GM23248 (cell line): ENCODE measurements at regions not wholly inside any gene's neighbourhood (a gene's known extent, or its start where the extent isn't known, plus 50 kb on each side); places are given as distances from the start of the nearest gene placed in this dataset.

Source experiments
- DNase-seq: peaks from one replicate; pipeline ENCODE4 v3.0.0-alpha.2; 2015
- H2AFZ ChIP-seq: fragments of 200-600 bp; sonication (generic); 2 replicates; pipeline ENCODE4 v1.6.1; 2016; ENCODE audit warnings: antibody characterized with exemption
- H3F3A ChIP-seq: fragments of 200-600 bp; sonication (generic); 2 replicates; pipeline ENCODE4 v1.6.1; 2016; ENCODE audit warnings: mild to moderate bottlenecking, antibody characterized with exemption, mixed run types; ENCODE audit not compliant: insufficient read depth
- H3K27ac ChIP-seq: fragments of 200-600 bp; sonication (generic); 2 replicates; pipeline ENCODE4 v1.5.1; 2016; ENCODE audit warnings: mild to moderate bottlenecking
- H3K27me3 ChIP-seq: fragments of 200-600 bp; sonication (generic); replicated peaks from 2 replicates; pipeline ENCODE4 v1.6.1; 2016; ENCODE audit warnings: mild to moderate bottlenecking; ENCODE audit not compliant: insufficient read depth
- H3K36me3 ChIP-seq: fragments of 200-600 bp; sonication (generic); 2 replicates; pipeline ENCODE4 v1.6.1; 2016; ENCODE audit warnings: low read depth, mild to moderate bottlenecking
- H3K4me1 ChIP-seq: fragments of 200-600 bp; sonication (generic); 2 replicates; pipeline ENCODE4 v1.6.1; 2016; ENCODE audit warnings: mild to moderate bottlenecking; ENCODE audit not compliant: insufficient read depth
- H3K4me2 ChIP-seq: fragments of 200-600 bp; sonication (generic); one replicate; pipeline ENCODE4 v1.6.1; 2016; ENCODE audit warnings: mild to moderate bottlenecking; ENCODE audit not compliant: unreplicated experiment
- H3K4me3 ChIP-seq: fragments of 200-600 bp; sonication (generic); 2 replicates; pipeline ENCODE4 v1.5.1; 2016; ENCODE audit warnings: mild to moderate bottlenecking
- H3K79me2 ChIP-seq: fragments of 200-600 bp; sonication (generic); 2 replicates; pipeline ENCODE4 v1.6.1; 2016; ENCODE audit warnings: mild to moderate bottlenecking; ENCODE audit not compliant: insufficient read depth
- H3K9ac ChIP-seq: fragments of 200-600 bp; sonication (generic); 2 replicates; pipeline ENCODE4 v1.6.1; 2016; ENCODE audit warnings: mild to moderate bottlenecking
- H3K9me2 ChIP-seq: fragments of 200-600 bp; sonication (generic); 2 replicates; pipeline ENCODE4 v1.6.1; 2016; ENCODE audit warnings: mixed run types, mild to moderate bottlenecking, moderate library complexity; ENCODE audit not compliant: insufficient read depth
- H3K9me3 ChIP-seq: fragments of 200-600 bp; sonication (generic); one replicate; pipeline ENCODE4 v1.6.1; 2017; ENCODE audit warnings: low read depth
- H4K20me1 ChIP-seq: fragments of 200-600 bp; sonication (generic); 2 replicates; pipeline ENCODE4 v1.6.0; 2016; ENCODE audit not compliant: insufficient read depth
- EZH2 ChIP-seq: fragments of 200-600 bp; sonication (generic); IDR thresholded peaks from 2 replicates; pipeline ENCODE4 v1.6.1; 2018; ENCODE audit warnings: antibody characterized with exemption, mild to moderate bottlenecking; ENCODE audit not compliant: insufficient read depth, poor library complexity, severe bottlenecking
- EZH2phosphoT487 ChIP-seq: fragments of 200-600 bp; sonication (generic); IDR thresholded peaks from 2 replicates; pipeline ENCODE4 v1.6.1; 2018; ENCODE audit warnings: antibody characterized with exemption, moderate library complexity, mild to moderate bottlenecking, low read depth; ENCODE audit not compliant: insufficient read depth
- WGBS, 2 experiments: methylation state at CpG; one replicate each; pipeline ENCODE4 v1.1.6; 2015 to 2017; ENCODE audit warnings: low lambda C conversion rate in 2 of 2, low coverage in 1 of 2; ENCODE audit errors: missing lambda C conversion rate in 2 of 2; 5-methylcytosine and 5-hydroxymethylcytosine counted together
- in situ Hi-C: fragments of 300-500 bp; cut with MboI; formaldehyde crosslinking; loops from 2 replicates; pipeline ENCODE4 v1.15.0; 2020

- in situ Hi-C loops: no loop called here
- DNase-seq: no peak
- Histone ChIP-seq H2AFZ (no peak overlapping the region), H3K9ac (no peak overlapping the region), H3F3A (0 out of 2 replicates have a peak, but pooled peaks cover 10% of the 10 kb centered on the region), H3K27ac (no peak overlapping the region), H4K20me1 (no peaks in the 10 kb centered on the region), H3K27me3 (no peaks in the 10 kb centered on the region), H3K9me2 (no peaks in the 10 kb centered on the region), H3K9me3 (no peaks in the 10 kb centered on the region), H3K4me1 (peaks cover 5% of the 10 kb centered on the region; the same call in 1 of the 2 replicates), H3K4me3 (no peak overlapping the region), H3K4me2 (no peak overlapping the region), H3K79me2 (no peaks in the 10 kb centered on the region), H3K36me3 (no peaks in the 10 kb centered on the region)
- no peak for TF ChIP-seq EZH2phosphoT487
- no peak for TF ChIP-seq EZH2
- 80 to 81% methylated on average over 28 to 30 of the region's 30 CpGs for WGBS, 2 experiments
These were observed 106.9 kb downstream of the FAM53A start for GRCh38 chr4:1576961-1577821.

DNA sequence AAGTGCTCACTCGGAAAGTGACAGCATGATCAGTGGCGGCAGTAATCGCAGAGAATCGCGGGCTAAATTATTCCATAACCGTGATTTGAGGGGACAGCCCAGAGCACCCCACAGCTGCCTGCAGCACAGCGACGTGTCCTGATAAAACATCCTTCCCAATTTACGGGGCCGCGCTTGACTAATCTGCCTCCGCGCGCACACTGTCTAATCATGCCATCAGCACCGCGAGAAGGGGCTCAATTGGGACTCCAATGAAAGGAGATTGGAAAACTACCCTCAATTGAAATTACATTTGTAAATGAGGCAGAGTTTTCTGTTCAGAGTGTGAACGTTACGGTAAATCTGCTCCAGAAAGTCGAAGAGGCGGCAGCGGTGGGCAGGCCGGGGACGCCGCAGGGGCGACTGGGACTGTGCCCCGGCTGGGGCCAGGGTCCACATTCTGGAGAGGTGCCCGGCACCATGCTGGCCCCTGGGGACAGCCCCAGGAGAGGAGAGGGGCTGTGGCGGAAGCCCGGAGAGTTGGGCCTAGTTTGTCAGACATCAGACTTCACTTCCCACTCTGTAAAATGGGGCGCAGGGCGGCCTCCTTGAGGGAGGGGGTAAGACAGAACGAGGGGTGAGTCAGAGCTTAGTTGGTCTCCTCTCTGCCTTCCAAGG lies 107.7 kb downstream of the FAM53A start:
- in situ Hi-C loops: no loop called here
- WGBS, 2 experiments: 88 to 90% methylated on average over 31 to 32 of the region's 32 CpGs
- Histone ChIP-seq H4K20me1 (no peaks in the 10 kb centered on the region), H3K9me3 (no peaks in the 10 kb centered on the region), H2AFZ (no peak overlapping the region), H3K79me2 (no peaks in the 10 kb centered on the region), H3F3A (0 out of 2 replicates have a peak, but pooled peaks cover 7% of the 10 kb centered on the region), H3K4me2 (no peak overlapping the region), H3K9me2 (no peaks in the 10 kb centered on the region), H3K36me3 (no peaks in the 10 kb centered on the region), H3K27me3 (no peaks in the 10 kb centered on the region), H3K9ac (no peak overlapping the region), H3K27ac (no peak overlapping the region), H3K4me1 (peaks cover 3% of the 10 kb centered on the region; the same call in 1 of the 2 replicates), H3K4me3 (no peak overlapping the region)
- no peak for DNase-seq
- no peak for TF ChIP-seq EZH2
- TF ChIP-seq EZH2phosphoT487: no peak

GRCh38 chr4:1575418-1576303 lies 108.5 kb downstream of the FAM53A start:
- Histone ChIP-seq H2AFZ (no peak overlapping the region), H3K9ac (no peak overlapping the region), H3K4me1 (no peaks in the 10 kb centered on the region), H3K4me3 (no peak overlapping the region), H3K79me2 (no peaks in the 10 kb centered on the region), H3K27ac (no peak overlapping the region), H3K9me3 (no peaks in the 10 kb centered on the region), H3K9me2 (no peaks in the 10 kb centered on the region), H3K27me3 (no peaks in the 10 kb centered on the region), H3K4me2 (no peak overlapping the region), H4K20me1 (no peaks in the 10 kb centered on the region), H3K36me3 (no peaks in the 10 kb centered on the region), H3F3A (0 out of 2 replicates have a peak, but pooled peaks cover 5% of the 10 kb centered on the region)
- in situ Hi-C loops: no loop called here
- no peak for TF ChIP-seq EZH2phosphoT487
- no peak for TF ChIP-seq EZH2
- DNase-seq: no peak
- WGBS, 2 experiments: 82 to 89% methylated on average over 17 to 20 of the region's 20 CpGs
